Stimulated activated naive CD8-positive, alpha-beta T cell treated with anti-CD3 and anti-CD28 coated beads, Interleukin-15, amount 100 ng/mL, for 72 hours (primary cell): ENCODE measurements at regions not wholly inside any gene's neighbourhood (a gene's known extent, or its start where the extent isn't known, plus 50 kb on each side); places are given as distances from the start of the nearest gene placed in this dataset.

Source experiments
- ATAC-seq: fragments of 150-1000 bp; cut with Tn5 transposase; 2 replicates; pipeline ENCODE4 v1.10.0; 2021; ENCODE audit warnings: mild to moderate bottlenecking, moderate library complexity
- DNase-seq, 2 donors: peaks; one replicate each; pipeline ENCODE4 v3.0.0; 2021 to 2022
- H3K27ac Mint-ChIP-seq, 2 donors: one replicate each; pipeline ENCODE4 v1.8.0; 2022; ENCODE audit warnings: mild to moderate bottlenecking in 2 of 2, mixed read lengths in 2 of 2, moderate library complexity in 2 of 2
- H3K27me3 Mint-ChIP-seq: one replicate; pipeline ENCODE4 v1.8.0; 2022; ENCODE audit warnings: mixed read lengths
- H3K4me1 Mint-ChIP-seq: one replicate; pipeline ENCODE4 v1.8.0; 2022; ENCODE audit warnings: mild to moderate bottlenecking, mixed read lengths
- H3K4me3 Mint-ChIP-seq, 2 donors: one replicate each; pipeline ENCODE4 v1.8.0; 2022; ENCODE audit warnings: mild to moderate bottlenecking in 2 of 2, mixed read lengths in 2 of 2, moderate library complexity in 1 of 2
- H3K9me3 Mint-ChIP-seq, 2 donors: one replicate each; pipeline ENCODE4 v1.8.0; 2022; ENCODE audit warnings: mixed read lengths in 2 of 2

DNA sequence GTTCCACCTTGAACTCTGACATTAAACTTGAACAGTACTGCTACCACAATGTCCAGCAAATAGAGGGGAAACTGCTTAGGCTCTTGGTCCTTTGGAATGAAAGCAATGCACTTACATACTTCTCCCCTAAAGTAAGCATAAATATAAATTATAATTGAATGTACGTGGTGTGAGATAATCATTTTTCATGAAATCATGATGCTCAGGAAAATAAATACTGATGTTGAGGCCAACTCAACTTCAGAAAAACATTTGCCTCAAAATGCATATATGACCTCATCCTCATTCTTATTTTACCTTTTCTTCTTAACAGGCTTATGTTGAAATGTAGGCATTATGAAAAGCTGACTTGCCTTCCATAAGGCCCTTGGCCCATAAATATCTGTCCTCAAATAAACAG lies 166.3 kb downstream of the KDR start:
- H3K27ac Mint-ChIP-seq, result no peak overlapping the region
- H3K4me3 Mint-ChIP-seq, result no peak overlapping the region
- H3K4me1 Mint-ChIP-seq, result peaks cover 20% of the 10 kb centered on the region
- ATAC-seq (no peak), DNase-seq (no peak)
- H3K9me3 Mint-ChIP-seq, result no peaks in the 10 kb centered on the region
- H3K27me3 Mint-ChIP-seq, result no peaks in the 10 kb centered on the region

DNA sequence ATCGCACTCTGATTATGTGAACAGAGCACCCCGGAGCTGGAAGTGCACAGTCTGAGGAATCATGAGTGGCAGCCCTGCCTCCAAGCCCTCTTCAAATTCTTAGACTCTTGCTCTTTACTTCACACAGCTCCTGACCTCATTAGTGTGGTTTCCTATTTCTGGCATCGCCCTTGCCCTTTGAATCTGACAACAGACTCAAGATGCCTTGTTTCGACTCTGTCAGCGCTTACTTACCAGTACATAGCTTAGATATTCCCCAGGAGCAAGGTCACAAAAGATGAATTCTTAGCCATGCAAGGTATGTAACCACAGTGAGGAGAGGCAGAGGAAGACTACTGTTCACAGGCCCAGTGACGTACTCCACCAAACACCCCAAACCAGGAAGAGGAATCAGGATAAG lies 167.2 kb downstream of the KDR start:
- no peaks in the 10 kb centered on the region for H3K27me3 Mint-ChIP-seq
- peaks cover 21% of the 10 kb centered on the region for H3K4me1 Mint-ChIP-seq
- no peak overlapping the region for H3K4me3 Mint-ChIP-seq
- ATAC-seq (peak; percentile 60), DNase-seq (no peak)
- H3K9me3 Mint-ChIP-seq, result no peaks in the 10 kb centered on the region
- H3K27ac Mint-ChIP-seq, result no peak overlapping the region

DNA sequence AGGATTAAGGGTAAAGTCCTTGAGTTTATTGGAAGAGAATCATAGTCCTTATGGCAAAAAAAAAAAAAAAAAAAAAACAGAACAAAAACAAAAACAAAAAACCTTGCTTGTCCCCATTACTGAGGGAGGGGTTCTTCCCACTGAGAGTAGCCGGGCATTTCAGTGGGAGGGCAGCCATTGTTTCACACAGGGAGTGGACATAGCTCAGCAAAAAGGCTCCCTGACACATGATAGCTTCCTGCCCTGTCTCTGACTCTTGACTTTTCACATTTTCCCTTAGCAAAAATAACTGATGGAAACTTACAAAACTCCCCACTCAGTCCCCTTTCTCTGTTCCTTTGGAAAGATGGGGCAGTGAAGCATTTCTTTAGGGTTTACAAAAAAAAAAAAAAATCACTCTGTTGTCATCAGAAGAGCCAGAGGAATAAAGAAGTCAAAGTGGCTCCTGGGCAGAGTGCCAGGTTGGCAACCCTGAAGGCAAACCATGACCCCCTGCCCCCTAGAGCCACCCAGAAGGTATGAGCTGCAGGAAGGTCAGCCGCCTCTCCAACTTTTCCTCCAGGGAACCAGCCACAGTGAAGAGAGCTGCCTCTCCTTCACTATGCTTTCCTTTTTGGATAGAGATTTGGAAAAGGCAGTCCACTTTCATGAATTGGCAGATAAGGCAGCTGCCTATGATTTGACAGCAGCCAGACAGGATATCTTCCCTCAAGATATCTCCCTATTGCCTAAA lies 170.6 kb downstream of the KDR start:
- DNase-seq (no peak), ATAC-seq (no peak)
- no peaks in the 10 kb centered on the region for H3K27me3 Mint-ChIP-seq
- H3K4me1 Mint-ChIP-seq, result peaks cover 21% of the 10 kb centered on the region
- H3K4me3 Mint-ChIP-seq, result no peak overlapping the region
- H3K9me3 Mint-ChIP-seq, result no peaks in the 10 kb centered on the region
- H3K27ac Mint-ChIP-seq, result no peak overlapping the region

DNA sequence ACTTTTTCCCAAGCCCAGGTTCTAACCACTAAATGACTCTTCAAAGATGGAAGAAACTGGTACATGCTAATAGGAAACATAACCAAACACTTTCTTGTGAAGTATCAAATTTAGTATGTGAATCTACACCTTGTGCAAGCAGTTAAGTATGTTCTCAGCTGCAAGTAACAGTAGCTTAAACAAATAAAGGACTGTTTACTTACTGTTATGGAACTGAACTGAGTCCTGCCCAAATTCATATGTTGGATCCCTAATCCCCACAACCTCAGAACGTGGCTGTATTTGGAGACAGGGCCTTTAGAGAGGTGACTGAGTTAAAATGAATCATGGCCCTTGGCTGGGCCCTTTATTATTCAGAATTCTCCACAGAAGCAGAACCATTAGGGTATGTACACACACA lies 178.7 kb downstream of the KDR start:
- H3K4me3 Mint-ChIP-seq, result no peak overlapping the region
- no peak overlapping the region for H3K27ac Mint-ChIP-seq
- ATAC-seq (no peak), DNase-seq (no peak)
- H3K27me3 Mint-ChIP-seq, result no peaks in the 10 kb centered on the region
- H3K4me1 Mint-ChIP-seq, result peaks cover 35% of the 10 kb centered on the region
- no peaks in the 10 kb centered on the region for H3K9me3 Mint-ChIP-seq

DNA sequence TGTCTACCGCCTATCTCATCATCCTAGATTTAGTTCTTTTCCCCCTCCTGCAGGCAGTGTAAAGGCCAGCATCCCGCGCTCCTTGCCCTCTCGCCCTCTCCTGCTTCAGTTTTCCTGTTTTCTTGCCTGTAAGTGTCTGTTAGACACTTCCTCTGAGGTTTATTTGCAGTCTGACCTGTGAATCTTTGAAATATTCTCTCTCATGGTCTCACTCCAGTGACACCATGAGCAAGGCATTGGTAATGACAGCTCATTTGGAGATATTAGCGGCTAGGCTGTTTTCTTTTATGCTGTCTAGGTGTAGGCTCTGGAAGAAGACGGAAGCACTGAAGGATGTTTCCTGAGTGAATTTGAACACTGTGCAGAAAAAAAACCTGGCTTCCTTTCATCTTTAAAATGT lies 179.6 kb downstream of the KDR start:
- H3K27me3 Mint-ChIP-seq, result no peaks in the 10 kb centered on the region
- peaks cover 44% of the 10 kb centered on the region for H3K4me1 Mint-ChIP-seq
- peak; percentile 39 for ATAC-seq
- no peak overlapping the region for H3K4me3 Mint-ChIP-seq
- H3K9me3 Mint-ChIP-seq, result no peaks in the 10 kb centered on the region
- no peak for DNase-seq
- no peak overlapping the region for H3K27ac Mint-ChIP-seq

DNA sequence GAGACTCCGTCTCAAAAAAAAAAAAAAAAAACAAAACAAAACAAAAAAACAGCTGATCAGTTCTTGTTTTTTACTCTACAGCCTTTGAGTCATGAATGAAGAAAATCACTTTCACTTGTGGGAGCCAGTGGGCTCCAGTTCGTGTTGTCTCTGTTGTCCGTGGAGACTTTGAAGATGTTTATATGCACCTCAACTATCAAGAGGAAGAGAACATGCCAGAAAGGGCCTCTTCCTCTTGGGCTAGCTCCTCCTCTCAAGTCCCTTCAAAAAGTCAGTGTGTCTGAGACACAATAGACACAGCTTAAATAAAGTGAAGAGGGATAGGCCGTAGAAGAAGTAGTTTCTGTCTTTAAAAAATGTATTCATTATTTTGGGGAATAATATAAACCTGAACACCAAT lies 182.7 kb downstream of the KDR start:
- ATAC-seq (peak; percentile 77), DNase-seq (peak; percentile 35 to 39)
- Mint-ChIP-seq H3K9me3 (no peaks in the 10 kb centered on the region), H3K27ac (peak overlapping the region; percentile 88 to 91), H3K4me3 (peak overlapping the region; percentile 21 to 77), H3K27me3 (no peaks in the 10 kb centered on the region), H3K4me1 (peaks cover 54% of the 10 kb centered on the region)

DNA sequence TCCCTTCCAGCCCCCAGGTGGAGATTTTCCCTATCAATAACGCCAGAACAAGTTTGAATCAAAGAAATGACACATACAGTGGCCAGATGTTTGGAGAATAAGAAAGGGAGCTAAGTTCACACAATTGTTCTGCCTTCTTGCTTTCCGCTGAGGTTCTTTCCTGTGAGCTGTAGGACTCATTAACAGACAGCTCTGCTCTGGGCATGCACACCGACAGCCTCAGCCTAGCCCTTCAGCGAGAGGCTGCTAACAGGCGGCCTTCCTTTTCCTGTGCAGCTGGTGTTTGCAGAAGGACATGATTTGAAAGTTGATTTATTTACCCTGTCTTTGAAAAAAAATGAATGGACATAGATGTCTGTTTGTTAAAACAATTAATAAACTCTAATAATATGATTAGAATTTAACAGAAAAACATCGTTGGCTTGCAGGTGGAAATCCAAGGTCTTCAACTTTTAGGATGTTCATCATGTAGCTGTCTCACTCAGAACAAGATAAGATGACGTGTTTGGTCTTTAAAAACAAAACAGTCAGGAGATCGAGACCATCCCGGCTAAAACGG lies 183.3 kb downstream of the KDR start:
- Mint-ChIP-seq H3K27me3 (no peaks in the 10 kb centered on the region), H3K4me3 (peak overlapping the region; percentile 77 to 78), H3K27ac (peak overlapping the region; percentile 20 to 91), H3K9me3 (no peaks in the 10 kb centered on the region), H3K4me1 (peaks cover 54% of the 10 kb centered on the region)
- ATAC-seq (peak; percentile 77), DNase-seq (peak; percentile 20 to 27)

DNA sequence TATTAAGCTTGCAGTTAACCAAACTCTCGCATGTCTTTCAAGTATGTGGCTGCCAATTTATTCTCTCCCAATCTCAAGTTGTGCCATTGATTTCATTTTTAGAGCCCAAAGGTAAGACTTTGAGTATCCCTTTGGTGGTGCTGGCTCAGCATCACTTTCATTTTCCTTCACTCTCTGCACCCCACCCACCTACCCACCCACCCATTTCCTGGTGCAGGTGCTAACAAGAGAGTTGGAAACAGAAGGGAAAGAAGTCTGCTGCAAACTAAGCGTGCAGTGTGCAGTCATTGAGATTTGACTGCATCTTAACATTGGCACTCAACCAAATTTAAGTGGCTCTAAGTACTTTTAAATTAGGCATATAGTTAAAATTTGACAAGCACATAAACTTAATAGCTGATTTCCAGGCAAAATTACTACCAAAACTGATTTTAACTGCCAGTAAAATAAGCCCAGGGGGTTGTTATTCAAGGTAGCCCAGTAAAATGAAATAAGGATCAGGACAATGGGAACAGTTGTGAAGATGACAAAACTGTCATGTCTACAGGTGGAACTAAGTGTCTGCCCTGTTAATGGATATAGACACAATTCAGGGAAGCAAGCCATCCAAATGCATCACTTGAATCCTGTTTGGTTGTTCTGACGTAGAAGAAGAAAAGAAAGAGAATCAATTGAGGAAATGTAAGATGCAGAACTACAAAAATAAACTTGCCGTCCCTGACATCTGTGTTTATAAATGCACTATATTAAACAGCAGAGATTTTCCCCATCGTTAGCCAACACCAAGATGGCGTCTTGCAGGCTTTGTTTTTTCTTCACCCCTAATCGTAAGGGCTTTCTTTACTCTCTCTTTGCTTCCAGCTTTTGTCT lies 184.2 kb downstream of the KDR start:
- H3K9me3 Mint-ChIP-seq, result no peaks in the 10 kb centered on the region
- no peaks in the 10 kb centered on the region for H3K27me3 Mint-ChIP-seq
- ATAC-seq (no peak), DNase-seq (no peak)
- peak overlapping the region; percentile 77 to 78 for H3K4me3 Mint-ChIP-seq
- peaks cover 54% of the 10 kb centered on the region for H3K4me1 Mint-ChIP-seq
- peak overlapping the region in 1 of 2 donors; percentile 91 for H3K27ac Mint-ChIP-seq

DNA sequence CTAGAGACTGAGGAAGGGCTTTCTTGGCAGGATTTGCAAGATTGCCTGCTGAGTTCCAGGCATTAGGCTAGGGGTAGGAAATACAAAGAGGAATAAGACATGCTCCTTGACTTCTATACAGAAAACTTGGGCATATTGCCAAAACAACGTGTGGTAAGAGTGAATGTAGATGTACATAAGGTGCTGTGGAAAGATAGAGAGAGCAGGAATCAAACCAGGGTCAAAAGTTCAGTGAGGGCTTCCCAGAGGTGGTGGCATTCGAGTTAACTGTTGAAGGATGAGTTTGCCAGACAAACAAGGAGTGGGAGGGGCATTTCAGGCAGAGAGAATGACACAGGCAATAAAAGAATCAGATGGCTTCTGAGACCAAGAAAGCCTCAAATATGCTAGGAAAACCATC lies 187.9 kb downstream of the KDR start:
- Mint-ChIP-seq H3K4me1 (peaks cover 23% of the 10 kb centered on the region), H3K27ac (no peak overlapping the region), H3K4me3 (no peak overlapping the region), H3K27me3 (no peaks in the 10 kb centered on the region), H3K9me3 (no peaks in the 10 kb centered on the region)
- DNase-seq (no peak), ATAC-seq (no peak)

DNA sequence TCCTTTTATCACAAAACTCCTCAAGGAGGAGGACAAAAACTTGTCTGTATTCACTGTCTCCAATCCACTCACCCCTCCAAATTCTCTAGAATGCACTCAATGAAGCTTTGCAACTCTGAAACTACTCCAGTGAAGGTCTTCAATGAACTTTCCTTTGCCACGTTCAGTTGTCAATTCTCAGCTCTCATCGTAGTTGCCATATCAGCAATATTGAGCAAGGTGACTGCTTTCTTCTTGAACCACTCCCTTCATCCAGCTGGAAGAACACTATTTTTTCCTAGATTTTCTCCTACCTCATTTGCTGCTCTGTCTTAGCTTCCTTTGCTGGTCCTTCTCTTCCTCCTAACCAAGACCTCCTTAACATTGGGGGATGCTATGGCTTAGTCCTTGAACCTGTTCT lies 191.8 kb downstream of the KDR start:
- no peaks in the 10 kb centered on the region for H3K9me3 Mint-ChIP-seq
- H3K27me3 Mint-ChIP-seq, result no peaks in the 10 kb centered on the region
- no peaks in the 10 kb centered on the region for H3K4me1 Mint-ChIP-seq
- H3K4me3 Mint-ChIP-seq, result no peak overlapping the region
- H3K27ac Mint-ChIP-seq, result no peak overlapping the region
- DNase-seq, result no peak
- ATAC-seq, result no peak

DNA sequence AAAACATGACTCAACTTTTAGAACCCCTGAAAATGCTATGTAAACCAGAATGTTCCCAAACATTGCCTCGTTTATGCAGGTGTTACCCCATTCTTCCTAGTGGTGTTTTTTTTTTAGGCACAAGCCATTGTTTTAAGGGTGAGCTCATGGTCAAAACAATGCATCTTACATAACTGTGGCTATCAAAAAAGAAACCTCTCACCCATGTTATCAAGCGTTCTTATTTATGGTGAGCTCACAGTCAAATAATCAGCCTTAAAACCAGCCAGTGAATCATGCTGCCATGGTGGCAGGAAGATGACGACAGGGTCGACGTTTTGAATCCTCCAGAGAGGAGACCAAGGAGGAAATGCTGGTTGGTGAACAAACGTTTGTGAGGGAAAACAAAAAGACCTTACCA lies 195.2 kb downstream of the KDR start:
- DNase-seq, result no peak
- ATAC-seq, result no peak
- H3K4me1 Mint-ChIP-seq, result no peaks in the 10 kb centered on the region
- peaks cover 0 to 3% of the 10 kb centered on the region in 2 donors for H3K9me3 Mint-ChIP-seq
- no peaks in the 10 kb centered on the region for H3K27me3 Mint-ChIP-seq
- no peak overlapping the region for H3K4me3 Mint-ChIP-seq
- H3K27ac Mint-ChIP-seq, result no peak overlapping the region

DNA sequence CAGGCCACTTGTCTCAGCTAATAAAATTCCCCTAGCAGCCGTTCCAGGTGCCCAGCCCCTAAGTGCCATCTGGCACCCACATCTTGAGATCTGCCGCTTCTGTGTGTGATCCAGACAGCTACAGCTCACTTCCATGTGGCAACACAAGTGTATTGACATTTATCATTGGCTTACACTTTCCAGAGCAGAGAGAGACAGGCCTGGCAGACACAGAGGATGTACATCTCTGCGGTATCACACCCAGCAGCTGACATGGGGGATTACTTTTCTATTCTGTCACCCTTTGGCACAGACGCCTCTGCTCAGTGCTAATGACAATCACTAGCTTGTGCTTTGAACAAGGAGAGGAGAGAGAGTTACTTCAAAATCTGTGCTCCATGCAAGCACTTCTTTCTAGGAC lies 195.9 kb downstream of the KDR start:
- H3K4me3 Mint-ChIP-seq, result no peak overlapping the region
- DNase-seq (no peak), ATAC-seq (no peak)
- no peaks in the 10 kb centered on the region for H3K4me1 Mint-ChIP-seq
- H3K27ac Mint-ChIP-seq, result no peak overlapping the region
- H3K9me3 Mint-ChIP-seq, result peaks cover under 1 to 10% of the 10 kb centered on the region in 2 donors
- no peaks in the 10 kb centered on the region for H3K27me3 Mint-ChIP-seq

DNA sequence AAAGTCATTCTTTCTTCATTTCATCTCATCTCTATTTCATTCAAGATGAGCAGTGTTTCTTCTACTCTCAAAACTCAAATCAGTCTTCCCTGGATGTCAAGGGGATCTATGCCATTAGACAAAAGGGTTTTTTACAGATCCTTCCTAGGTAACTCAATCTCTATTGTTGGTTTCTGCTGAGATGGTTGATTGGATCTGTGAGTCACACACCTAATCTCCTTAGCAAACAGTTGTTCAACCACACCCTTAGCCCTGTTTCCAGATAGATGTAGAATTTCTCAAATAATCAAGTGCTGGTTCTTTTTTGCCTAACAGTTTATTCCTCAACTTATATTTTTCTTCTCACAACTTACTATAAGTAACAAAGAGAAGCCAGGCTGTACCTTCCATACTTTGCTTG lies 200.5 kb downstream of the KDR start:
- Mint-ChIP-seq H3K27ac (no peak overlapping the region), H3K27me3 (no peaks in the 10 kb centered on the region), H3K9me3 (peaks cover 16 to 17% of the 10 kb centered on the region in 2 donors), H3K4me1 (no peaks in the 10 kb centered on the region), H3K4me3 (no peak overlapping the region)
- no peak for ATAC-seq
- DNase-seq, result no peak

DNA sequence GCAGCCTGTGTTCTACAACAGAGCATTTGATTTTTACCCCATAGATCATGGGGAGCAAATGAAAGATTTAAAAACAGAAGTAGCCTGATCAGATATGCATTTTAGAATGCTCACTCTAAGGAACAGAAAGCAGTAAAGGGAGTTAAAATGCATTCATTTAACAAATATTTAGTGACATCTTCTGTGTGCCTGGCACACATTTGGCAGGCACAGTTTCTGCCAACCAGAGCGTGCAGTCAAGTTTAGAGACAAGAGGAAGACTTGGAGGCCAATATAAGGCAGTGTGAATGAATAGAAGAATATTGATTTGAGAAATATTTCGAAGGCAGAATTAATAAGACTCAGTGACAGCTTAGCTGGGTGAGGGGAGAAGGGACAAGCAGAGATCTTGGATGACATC lies 210.1 kb downstream of the KDR start:
- DNase-seq, result no peak
- Mint-ChIP-seq H3K4me3 (no peak overlapping the region), H3K9me3 (no peaks in the 10 kb centered on the region), H3K27me3 (no peaks in the 10 kb centered on the region), H3K27ac (no peak overlapping the region), H3K4me1 (no peaks in the 10 kb centered on the region)
- no peak for ATAC-seq

DNA sequence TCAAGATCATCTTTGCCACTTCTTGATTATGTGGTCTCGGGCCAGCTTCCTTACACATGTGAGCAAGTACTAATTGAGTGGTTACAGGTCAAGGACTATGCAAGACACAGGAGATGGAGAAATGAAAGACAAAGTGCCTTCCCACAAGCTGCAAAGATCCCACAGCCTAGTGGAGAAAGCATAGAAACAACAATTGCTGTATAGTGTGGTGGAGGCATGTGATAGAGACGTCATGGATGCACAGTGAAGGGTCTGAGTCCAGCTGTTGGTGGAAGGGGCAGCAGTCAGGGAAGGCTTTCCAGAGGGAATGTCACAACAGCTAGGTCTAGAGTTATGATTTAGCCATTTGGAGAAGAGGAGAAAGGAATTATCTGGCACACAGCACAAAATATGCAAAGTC lies 210.6 kb downstream of the KDR start:
- Mint-ChIP-seq H3K4me3 (no peak overlapping the region), H3K27ac (no peak overlapping the region), H3K27me3 (no peaks in the 10 kb centered on the region), H3K9me3 (no peaks in the 10 kb centered on the region), H3K4me1 (no peaks in the 10 kb centered on the region)
- DNase-seq (no peak), ATAC-seq (no peak)
